Activated CD4-positive, alpha-beta T cell treated with anti-CD3 and anti-CD28 coated beads, Interleukin-2, amount 50 U/mL, for 16 hours (primary cell): ENCODE measurements at regions not wholly inside any gene's neighbourhood (a gene's known extent, or its start where the extent isn't known, plus 50 kb on each side); places are given as distances from the start of the nearest gene placed in this dataset.

Experiments
- DNase-seq: peaks from one replicate; pipeline ENCODE4 v3.0.0-alpha.2; 2020

GRCh38 chr3:139778682-139779233 is 101.0 kb upstream of the NMNAT3 start:
- no peak for DNase-seq

DNA sequence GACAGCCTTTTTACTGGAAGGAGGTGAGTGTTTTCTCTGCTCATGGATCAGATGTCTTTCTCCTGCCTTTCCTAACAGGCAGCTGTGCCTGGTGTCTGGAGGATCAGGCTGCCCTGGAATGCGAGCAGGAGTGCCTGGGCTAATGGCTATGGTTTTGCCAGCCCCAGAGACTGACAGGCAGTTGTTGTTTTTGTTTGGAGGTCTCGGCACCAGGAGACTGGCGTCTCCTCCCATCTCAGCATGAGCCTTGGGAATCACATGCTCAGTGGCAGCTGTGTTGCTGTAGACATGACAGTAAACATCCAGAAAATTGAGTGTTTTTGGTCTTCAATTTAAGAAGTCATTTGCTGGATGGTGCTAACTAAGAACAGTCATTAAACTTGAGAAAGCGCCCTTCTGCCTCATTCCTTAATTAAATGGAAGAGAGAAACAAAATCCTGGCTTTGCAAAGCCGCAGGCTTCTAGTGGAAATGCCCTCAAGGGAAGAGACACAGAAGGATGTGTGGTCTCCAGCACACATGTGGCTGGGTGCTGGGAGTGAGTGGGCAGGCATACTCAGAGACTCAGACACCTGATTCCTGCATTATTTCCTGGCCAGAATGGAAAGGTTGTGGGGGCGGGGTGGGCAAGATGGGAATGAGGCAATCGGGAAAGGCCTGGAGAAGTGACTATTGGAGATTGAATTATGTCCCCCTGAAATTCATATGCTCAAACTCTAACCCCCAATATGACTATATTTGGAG is 97.0 kb upstream of the NMNAT3 start:
- no peak for DNase-seq

DNA sequence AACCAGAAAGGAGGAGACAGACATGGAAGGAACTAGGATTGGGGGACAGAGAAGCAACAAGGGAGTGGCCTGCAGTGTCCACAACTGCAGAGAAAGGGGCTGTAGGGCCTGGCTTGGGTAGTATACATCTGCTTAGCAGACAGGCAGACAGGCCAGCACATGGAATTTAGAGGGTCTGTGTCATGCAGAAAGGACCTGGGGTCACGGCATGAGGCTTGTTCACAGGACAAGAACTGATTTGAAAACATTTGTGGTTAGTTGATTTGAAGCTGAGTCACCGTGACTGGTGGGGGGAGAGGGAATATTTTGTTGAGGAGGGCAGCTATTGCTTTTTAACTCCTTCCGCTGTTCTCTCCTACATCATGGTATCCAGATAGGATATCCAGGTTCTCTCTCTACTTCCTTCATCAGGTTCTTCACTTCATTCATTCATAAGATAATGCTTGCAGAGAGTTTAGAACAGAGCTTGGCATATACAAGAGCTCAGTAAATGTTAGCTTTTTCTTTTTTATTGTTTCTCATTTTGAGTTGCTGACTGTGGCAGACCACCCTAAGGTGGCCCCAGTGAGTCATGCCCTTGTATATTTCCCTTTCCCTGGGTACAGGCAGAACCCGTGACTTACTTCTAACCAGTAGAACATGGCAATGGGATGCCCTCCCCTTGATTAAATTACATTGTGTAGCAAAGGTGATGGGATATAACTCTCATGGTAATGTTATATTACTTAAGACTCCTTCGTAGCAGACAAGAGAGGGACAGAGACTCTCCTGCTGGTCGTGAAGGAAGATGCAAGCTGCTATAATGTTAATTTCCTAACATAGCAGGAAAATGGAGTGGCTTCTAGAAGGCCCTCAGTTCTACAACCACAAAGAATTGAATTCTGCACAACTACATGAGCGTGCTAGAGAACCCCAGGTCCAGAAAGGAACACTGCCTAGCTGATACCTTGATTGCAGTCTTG is 95.0 kb upstream of the NMNAT3 start:
- DNase-seq, result no peak

DNA sequence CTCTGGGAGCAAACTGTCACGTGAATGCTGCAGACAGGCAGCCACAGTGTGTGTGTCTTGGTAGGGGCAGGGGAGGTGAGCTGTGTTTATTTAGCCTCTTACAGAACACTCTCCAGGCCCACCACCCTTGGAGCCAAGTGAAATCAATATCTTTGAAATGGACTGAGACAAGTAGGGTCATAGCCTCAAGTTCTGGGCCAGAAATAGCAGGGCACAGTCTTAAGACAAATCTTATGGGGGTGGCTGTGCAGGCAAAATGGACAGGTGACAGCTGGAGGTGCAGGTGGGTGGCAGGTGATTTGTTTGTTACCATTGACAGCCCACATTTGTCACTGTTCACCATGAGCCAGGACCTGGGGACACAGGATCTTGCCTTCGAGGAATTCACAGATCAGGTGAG is 93.6 kb upstream of the NMNAT3 start:
- no peak for DNase-seq

- DNase-seq, result no peak
Measured at GRCh38 chr3:139770577-139770976, 92.8 kb upstream of the NMNAT3 start.

- no peak for DNase-seq
Measured at GRCh38 chr3:139769796-139770195, 92.0 kb upstream of the NMNAT3 start.

DNA sequence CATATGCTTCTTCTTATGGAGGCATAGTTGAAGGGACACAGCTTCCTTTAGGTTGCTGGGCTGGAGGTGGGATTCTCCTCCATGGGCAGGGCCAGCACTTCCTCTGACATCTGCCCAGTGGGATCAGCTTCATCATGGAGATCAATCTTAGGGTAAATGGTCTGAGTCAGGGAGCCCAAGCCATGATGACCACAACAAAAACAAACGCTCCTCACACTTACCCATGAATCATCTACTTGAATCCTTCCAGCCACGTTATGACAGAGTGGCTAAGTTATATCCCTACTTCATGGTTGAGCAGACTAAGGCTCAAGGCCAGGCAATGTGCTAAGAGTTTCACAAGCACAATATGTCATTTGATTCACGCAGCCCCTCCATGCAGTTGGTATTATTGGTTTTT is 87.2 kb upstream of the NMNAT3 start:
- DNase-seq, result no peak

GRCh38 chr3:139764069-139764905 is 86.5 kb upstream of the NMNAT3 start:
- no peak for DNase-seq

DNA sequence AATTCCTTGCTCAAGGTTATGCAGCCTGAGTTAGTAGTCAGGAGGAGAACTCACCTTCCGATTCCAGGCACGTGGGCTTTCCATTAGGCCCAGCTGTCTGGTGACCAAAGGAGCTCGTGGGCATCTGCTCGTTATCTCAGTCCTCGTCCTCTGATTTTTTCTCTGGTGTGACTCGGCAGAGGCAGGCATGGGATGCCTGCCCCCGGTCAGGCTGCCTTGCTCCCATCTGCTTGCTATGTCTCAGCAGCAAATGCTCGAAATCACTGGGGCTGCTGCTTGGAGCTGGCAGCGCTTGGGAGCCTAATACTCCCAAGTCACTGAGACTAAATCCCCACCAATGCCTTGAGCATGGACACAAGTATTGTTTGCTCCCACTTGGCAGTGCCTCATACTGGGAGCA is 84.5 kb upstream of the NMNAT3 start:
- DNase-seq, result no peak

- DNase-seq, result no peak
Measured at GRCh38 chr3:139759470-139759869, 81.7 kb upstream of the NMNAT3 start.

DNA sequence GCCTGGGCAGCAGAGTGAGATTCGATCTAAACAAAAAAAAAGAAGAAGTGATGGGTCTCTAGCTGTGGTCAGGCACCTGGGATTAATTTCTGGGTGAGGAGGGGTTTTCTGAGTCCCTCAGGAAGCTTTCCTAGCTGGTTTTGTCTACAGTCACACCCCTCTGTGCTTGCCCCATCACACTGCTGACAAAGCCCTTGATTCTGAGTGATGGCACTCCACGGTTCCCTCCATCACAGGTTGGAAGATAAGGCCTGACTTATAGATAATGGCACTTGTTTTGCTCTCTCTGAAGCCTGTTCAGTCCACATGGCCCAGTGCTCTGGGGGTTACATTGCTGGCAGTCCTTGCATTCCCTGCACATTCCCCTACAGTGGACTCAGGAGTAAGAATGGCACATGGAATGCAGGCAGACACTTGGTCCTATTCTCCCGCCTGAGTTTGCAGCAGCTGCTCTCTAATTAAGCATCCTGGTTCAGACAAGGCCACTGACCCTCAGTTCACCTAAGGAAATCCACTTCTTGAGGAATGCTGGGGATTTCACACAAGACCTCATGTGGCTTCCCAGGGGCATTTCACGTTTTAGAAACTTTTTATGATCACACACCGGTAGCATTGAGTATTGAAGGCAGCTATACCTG is 81.0 kb upstream of the NMNAT3 start:
- no peak for DNase-seq

DNA sequence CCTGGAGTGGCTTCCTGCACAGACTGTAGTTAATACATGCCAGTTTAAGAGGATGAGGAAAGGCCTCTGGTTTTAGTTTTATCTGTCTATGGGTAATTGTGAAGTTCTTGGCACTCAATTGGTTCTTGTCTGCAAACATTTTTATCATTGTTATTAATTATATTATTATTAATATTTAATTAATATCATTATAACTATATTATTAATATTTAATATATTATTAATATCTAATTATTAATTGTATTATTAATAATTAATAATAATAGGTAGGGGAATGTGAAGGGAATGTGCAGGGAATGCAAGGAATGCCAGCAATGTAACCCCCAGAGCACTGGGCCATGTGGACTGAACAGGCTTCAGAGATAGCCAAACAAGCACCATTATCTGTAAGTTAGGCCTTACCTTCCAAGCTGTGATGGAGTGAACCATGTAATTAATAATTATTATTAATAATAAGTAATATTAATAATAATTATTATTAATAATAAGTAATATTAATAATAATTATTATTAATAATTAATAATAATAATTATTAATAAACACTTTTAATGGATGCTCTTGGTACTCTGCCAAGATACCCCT is 79.8 kb upstream of the NMNAT3 start:
- no peak for DNase-seq

DNA sequence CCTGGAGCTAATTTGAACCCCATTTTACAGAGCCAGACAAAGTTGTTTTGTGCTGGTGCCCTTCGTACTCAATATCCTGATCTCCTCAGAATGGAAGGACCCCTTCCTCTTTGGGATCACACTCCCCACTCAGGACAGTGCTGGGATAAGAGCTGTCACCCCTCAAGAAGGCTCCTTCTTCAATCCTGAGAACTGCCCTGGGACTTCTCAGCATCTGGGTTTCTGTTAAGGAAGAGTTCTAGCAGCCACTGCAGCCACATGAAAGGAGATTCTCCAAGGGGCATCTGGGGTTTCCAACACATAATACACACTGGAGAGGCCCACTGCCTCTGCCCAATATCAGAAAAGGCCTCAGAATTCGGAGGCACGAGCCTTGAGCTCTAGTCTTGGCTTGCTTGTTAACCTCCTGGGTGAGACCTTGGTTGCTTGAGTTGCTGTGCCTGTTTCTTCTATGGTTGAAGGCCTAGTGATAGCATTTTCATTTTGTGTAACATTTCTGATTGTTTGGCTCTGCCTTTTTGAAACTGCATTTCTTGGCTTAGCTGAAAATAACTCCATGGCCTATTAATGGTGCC is 78.8 kb upstream of the NMNAT3 start:
- no peak for DNase-seq

GRCh38 chr3:139755551-139755950 is 77.8 kb upstream of the NMNAT3 start:
- no peak for DNase-seq

DNA sequence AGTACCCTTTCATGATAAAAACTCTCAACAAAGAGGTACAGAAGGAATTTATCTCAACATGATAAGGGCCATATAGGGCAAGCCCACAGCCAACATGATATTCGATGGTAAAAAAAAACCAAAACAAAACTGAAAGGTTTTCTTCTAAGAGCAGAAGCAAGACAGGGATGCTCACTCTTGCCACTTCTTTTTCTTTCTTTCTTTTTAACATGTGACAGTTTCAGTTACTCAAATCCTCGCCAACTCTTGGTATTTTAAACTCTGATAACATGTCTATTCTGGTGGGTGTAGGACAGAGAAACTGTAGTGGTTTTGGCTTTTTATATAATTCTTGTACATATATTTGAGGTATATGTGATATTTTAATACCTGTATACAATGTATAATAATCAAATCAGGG is 74.0 kb upstream of the NMNAT3 start:
- DNase-seq, result no peak

- no peak for DNase-seq
Measured at GRCh38 chr3:139746481-139746880, 68.7 kb upstream of the NMNAT3 start.

DNA sequence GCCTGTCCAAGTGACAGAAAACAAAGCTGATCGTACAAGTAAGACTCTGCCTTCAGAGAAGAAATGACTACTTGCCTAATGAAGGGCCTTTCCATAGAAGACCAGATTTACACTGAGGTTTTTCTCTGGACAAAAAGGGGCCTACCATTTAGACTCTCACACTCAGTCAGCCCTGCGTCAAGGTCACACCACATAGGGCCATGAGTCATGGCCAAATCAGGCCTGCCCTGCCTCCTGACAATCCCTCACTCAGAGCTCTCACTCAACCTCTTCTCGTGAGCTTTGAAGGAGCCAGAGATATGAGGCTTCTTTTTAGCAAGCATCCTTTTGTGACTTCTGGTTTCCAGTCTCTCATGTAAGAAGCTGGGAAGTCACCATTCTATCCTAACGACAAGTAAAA is 68.1 kb upstream of the NMNAT3 start:
- no peak for DNase-seq

DNA sequence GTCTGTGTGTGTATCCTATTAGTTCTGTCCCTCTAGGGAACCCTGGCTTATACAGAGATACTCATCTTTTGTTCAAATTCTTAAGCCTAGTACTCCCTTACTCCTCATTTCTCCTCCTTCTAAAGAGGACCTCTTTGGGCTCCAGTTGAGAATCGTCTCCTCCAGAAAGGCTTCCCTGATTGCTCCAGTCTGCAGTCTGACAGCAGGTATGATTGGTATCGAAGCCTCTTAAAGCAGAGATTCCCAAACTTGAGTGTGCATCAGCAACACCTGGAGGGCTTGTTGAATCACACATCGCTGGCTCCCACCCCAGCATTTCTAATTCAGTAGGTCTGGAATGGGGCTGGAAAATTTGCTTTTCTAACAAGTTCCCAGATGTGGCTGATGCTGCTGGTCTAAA is 60.9 kb upstream of the NMNAT3 start:
- no peak for DNase-seq

GRCh38 chr3:139737682-139738361 is 60.0 kb upstream of the NMNAT3 start:
- no peak for DNase-seq

DNA sequence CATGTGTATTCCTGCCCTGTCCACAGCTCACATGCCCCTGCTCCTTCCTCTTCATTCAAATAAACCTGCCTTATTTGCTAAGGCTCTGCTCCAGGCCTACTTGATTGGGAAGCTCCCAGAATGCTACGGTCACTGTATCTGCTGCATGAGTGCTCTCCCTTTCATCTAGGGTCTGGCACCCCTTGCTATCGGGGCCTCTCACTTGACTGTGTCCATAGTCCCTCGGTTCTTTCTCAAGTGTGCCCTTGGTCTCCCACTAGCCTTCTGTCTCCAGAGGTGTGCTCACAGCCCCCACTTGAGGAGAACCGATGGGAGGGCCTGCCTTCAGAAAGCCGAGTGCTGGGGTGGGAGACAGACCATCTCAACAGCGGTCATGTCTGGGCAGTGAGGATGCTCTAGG is 57.4 kb upstream of the NMNAT3 start:
- no peak for DNase-seq

- no peak for DNase-seq
Measured at GRCh38 chr3:139732729-139733128, 55.0 kb upstream of the NMNAT3 start.
